G401 (cell line): ENCODE measurements at regions not wholly inside any gene's neighbourhood (a gene's known extent, or its start where the extent isn't known, plus 50 kb on each side); places are given as distances from the start of the nearest gene placed in this dataset.

Experiments
- DNase-seq: peaks from one replicate; pipeline ENCODE4 v3.0.0-alpha.2; 2015; ENCODE audit warnings: low spot score
- in situ Hi-C: cut with HindIII; loops from 2 replicates; pipeline ENCODE4 v1.10.0; 2016; ENCODE audit warnings: low sequenced_read_pairs, mixed read lengths

DNA sequence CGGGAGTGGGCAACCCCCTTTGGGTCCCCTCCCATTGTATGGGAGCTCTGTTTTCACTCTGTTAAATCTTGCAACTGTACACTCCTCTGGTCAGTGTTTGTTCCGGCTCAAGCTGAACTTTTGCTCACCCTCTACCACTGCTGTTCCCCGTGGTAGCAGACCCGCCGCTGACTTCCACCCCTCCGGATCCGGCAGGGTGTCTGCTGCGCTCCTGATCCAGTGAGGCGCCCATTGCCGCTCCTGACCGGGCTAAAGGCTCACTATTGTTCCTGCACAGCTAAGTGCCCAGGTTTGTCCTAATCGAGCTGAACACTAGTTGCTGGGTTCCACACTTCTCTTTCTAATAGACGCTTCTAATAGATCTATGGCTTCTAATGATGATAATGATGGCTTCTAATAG is 488.6 kb downstream of the MRPL39 start:
- in situ Hi-C loops = no loop called here
- no peak for DNase-seq

DNA sequence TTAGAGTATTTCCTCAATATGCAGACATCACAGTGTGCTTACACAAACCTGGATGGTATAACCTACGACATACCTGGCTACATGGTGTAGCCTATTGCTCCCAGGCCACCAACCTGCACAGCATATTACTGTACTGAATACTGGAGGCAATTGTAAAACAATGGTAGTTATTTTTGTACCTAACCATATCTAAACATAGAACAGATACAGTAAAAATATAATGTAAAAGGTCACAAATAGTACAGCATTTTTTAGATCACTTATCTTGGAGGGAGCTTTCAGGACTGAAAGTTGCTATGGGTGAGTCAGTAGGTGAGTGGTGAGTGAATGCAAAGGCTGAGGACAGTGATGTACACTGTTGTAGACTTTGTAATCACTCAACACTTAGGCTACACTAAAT is 492.3 kb downstream of the MRPL39 start:
- in situ Hi-C loops = no loop called here

DNA sequence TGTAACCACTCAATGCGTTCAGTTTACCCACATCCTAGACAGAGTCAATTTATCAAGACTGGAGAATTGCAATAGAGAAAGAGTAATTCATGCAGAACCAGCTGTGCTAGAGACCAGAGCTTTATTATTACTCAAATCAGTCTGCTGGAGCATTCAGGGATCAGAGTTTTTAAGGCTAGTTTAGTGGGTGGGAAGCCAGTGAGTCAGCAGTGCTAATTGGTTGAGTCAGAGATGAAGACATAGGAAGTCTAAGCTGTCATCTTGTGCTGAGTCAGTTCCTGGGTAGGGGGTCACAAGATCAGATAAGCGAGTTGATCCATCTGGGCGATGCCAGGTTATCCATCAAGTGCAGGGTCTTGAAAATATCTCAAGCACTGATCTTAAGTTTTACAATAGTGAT is 499.6 kb downstream of the MRPL39 start:
- in situ Hi-C loops = no loop called here
- DNase-seq = no peak

More for the DNA sequence above, 492.3 kb downstream of the MRPL39 start:
- no peak for DNase-seq

DNA sequence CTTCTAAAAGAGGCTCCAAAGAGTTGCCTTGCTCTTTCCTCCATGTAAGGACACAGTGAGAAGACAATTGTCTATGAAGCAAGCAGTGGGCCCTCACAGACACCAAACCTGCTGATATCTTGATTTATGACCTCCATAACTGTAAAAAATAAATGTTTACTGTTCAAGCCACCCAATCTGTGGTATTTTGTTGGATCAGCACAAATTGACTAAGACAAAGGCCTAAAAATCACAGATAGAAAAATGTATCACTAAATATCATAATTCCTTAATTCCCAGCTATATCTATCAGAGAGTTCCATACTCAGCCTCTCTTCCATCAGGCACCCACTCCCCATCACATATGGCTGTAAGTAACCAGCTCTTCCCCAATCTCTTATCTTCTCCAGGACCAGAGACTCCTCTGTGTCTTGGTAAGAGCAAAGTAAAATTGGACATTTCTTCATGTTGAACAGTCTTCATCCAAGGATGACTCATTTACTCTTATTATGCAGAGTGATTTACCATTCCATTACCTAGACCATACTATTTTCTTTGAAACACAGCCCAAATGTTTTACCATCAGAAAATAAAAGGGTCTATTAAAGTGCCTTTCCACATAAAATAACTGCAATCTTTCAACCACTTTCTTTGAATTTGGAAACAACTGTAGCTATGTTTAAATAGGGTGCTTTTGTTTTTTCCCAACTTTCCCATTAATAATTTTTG is 503.6 kb downstream of the MRPL39 start:
- in situ Hi-C loops = no loop called here
- DNase-seq = no peak

DNA sequence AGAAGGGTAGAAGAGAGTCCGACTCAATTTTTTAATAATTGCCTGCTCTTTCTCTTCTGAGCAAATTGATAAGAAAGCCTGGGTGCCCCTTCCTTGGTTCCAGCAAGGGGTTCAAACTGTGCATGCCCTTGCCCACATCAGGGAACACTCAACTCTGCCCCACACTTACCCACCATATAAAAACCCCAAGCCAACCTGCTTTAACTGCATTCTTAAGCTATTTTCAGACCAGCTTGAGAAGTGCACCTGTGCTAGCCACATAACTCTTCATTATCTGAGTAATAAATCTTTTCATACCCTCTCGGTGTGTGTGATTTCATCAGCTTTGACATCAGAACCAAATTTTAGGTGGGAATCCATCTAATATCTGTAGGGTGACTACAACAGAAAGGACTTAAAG is 509.6 kb downstream of the MRPL39 start:
- in situ Hi-C loops = no loop called here
- no peak for DNase-seq

DNA sequence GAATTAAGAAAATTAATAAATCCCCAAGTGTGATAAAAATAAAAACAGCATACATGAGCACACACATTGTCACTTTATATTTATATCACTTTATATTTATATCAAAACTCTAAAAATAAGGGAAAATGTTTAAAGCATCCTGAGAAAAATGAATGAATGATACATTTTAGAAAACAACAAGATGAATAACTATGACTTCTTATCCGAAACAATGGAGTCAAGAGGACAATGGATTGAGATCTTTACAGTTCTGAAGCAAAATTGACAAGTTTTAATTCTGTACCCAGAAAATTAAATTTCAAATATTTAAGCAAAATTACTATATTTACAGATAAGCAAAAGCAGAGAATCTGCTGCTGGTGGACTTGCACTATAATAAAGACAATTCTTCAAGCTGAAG is 512.6 kb downstream of the MRPL39 start:
- in situ Hi-C loops = no loop called here
- DNase-seq = no peak

DNA sequence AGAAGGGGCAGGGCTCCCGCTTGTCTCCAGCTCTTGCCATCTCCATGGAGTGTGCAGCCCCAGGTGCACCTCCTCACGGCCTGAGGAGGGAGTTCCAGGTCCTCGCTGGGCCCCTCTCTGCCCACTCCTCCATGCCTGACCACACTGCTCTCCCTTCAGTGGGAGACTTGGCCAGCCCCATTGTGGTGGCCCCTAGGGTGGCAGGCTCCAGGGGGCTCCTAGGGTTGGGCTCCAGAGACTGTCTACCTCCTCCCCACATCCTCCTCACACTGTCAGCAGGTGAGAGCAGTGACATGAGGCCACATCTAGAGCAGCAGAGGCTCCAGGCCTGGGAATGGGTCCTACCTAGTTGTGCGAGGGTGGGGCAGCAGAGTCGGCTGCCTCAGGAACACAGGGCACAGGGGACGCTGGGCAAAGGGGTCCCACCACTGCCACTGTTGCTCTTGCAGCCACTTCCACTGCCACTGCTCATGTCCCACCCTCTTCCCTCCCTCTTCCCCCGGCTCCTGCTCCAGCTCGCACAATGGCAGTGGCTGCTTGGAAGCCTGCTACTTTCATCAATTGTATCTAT is 514.8 kb downstream of the MRPL39 start:
- in situ Hi-C loops = no loop called here
- no peak for DNase-seq

DNA sequence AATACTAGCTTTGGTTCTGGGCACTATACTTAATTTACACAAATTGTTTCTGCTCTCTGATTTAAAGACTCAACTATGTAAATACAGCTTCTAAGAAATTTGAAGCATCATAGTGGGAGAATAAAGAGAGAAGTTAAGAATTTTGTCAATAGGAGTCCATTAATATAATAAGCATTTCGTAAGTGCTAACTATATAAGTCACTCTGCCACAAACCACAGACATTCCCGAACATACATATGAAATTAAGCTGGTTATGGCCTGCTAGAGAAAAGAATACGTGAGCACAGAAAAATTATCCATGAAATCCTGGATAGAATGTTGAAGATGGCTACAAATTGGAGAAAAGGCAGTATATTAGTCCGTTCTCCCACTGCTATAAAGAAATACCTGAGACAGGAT is 526.2 kb downstream of the MRPL39 start:
- DNase-seq = no peak
- in situ Hi-C loops = no loop called here

DNA sequence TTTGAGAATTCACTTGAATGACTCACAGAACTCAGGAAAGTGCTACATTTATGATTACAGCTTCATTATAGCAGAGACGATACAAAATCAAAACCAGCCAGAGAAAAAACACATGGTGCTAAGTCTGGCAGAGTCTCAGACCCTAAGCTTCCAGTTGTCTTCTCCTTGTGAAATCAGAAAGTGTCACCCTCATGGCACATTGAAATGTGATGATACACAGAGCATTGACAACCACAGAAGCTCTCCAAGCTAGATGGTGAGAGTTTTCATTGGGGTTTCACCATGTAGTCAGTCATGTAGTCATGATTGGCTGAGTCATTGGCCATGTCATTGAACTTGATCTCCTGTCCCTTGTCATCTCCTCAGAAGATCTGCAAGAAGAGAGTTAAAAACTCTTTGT is 526.6 kb downstream of the MRPL39 start:
- no peak for DNase-seq

DNA sequence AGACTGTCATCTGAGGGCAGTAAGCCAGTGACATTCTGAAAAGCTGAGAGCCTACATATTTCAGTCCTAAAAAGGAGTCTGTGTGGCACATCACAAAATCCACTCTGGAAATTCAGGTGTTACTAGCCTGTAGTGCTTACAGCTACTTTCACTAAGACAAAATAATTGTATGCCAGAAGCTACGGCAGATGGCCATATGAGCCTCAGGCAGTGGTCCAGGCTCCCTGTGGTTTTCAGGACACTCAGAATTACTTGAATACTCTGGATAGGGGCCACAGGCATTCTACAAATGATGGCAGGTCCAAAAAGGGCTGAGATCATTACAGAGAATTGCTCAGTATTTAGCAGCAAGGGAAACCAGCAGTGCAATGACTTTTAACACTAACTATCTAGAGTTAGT is 527.1 kb downstream of the MRPL39 start:
- DNase-seq = peak; percentile 94
- in situ Hi-C loops = no loop called here

More for the DNA sequence above, 526.6 kb downstream of the MRPL39 start:
- in situ Hi-C loops = no loop called here

DNA sequence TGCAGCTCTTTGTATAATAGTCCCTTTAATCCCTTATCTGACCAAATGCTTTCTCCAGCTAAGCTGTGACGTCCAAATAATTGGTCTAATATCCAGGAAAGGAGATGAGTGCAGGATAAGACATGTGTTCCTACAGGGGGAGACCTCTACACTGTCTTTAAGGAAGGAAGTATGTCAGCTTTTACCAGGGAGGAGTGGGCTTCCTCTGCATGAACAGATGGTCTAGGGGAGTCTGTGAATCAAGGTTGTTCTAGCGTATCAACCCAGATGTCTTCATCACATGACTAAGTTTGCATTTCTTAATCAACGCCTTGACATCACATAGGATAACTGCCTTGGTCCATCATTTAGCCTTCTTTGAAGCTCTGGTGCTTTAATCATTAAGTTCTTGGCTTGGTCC is 528.2 kb downstream of the MRPL39 start:
- in situ Hi-C loops = no loop called here
- DNase-seq = no peak

DNA sequence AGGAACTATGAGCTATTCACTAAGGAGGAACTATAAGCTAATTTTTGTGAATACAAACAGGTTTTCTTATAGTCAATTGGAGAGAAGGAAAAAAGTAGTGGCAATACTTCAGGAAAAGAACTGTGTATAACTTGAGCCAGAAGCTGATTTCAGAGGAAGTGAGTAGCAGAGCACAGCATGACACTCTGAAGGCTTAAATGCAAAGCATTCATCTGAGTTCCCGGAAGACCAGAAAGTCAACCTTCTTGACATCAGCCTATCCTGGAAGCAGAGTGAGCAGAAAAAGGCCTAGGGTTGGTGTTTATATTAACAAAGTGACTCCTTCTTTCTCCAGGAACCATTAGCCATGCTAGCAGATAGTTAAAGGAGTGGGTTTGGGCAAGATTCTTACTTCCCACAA is 545.2 kb downstream of the MRPL39 start:
- in situ Hi-C loops = no loop called here
- no peak for DNase-seq

DNA sequence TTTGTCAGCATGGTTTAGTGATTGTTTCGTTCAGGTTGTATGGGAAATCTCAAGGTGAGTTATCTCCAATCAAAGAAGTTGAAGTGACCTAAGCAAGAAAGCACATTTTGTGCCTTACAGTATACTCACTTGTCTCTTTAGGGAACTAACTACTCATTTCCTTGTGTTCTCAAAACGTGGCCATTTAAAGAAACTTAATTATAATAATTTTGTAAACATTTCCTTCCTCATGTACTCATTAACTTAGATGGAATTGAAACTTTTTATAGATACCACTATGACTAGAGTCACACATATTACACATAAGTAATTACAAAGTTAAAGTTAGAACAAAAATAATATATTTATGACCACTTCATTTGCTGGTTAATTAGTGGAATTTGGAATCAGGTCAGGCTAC is 552.6 kb downstream of the MRPL39 start:
- no peak for DNase-seq
- in situ Hi-C loops = no loop called here

DNA sequence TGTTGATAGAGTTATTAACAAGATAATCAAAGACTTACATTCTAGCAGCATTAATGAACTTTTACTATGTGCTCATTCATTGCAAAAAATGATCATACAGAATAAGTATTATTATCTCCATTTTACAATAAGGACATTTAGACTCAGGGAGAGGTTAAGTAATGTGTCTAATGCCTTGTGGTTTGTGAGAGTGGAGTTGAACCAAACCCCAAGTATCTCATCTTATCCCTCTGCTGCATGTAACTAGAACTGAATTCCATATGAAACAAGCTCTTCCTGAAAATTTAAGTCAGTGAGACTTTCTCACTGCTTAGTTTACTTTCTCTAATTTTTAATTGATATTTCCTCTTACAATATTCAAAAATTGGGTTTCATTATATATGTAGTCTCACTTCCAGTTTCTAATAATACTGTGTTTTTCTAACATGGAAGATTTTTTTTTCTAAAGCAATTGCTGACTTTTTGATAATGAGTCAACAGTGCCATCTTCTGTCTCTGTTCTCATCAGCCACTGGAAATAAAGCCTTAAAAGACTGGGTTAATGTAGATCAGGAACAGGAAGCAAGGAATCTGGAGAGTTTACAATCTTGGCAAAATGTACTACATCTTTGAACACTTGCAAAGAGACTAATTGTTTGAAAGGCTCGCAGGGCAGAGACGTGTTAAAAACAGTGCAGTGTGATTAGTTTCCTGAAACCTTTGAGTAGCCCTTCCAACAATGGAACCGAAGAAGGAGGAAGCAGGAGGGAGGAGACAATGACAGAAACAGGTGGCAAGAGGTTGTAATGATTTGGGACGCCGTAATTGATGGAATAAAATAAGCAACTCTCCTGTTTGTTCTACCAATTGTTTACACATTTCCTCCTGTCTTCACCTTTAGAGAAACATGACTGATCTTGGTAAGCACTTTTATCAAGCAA is 567.6 kb downstream of the MRPL39 start:
- in situ Hi-C loops = no loop called here
- peak; percentile 18 for DNase-seq

DNA sequence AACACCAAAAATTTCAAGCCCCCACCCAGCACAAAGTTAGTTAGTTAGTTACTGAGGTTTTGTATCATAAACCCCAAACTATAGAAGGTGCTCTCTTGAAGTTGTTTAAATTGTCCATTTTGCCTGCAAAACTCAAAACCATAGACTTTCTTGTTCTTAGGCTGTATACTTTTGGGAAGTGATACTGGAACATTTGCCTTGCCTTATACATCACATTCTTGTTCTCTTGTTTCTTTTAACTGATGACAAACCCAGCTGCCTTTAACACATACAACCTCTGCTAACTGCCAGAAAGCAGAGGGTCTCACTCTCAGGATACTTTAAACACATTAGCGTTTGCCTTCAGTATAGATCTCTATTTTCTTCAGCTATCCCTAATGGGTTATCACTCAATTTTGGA is 570.5 kb downstream of the MRPL39 start:
- in situ Hi-C loops = no loop called here
- no peak for DNase-seq

DNA sequence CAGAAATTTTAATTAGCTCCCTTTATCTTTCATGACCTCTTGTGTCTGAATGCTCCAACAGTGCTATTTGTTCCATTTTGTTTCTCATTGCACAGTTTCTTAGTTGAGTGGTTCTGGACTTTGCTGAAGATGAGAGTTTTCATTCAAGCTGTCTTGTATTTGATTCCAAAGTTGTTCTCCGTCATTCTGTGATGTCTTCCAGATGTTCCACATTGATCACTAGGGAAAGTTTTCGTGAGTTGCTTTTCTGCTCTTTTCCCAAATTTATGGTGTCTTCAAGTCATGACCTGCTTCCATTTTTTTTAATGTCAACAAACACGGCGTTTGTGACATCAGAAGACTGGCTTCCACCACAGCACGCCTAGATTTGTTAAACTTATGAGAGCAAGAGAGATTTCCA is 575.5 kb downstream of the MRPL39 start:
- no peak for DNase-seq

DNA sequence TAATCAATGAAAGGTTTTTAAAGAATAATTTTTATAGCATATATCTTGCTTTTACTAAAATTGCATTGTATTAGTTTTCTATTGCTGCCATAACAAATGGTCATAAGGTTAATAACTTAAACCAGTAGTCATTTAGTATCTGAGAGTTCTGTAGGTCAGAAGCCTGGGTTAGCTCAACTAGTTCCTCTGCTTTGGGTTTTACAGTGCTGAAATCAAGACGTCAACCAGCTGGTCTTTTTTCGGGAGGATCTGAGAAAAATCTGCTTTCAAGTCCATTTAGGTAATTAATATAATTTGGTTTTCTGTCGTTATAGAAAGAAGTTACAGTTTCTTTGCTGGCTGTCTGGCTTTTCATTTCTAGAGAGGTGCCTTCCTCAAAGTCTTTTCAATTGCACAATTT is 577.7 kb downstream of the MRPL39 start:
- in situ Hi-C loops = no loop called here
- no peak for DNase-seq

More for the DNA sequence above, 575.5 kb downstream of the MRPL39 start:
- in situ Hi-C loops = no loop called here

DNA sequence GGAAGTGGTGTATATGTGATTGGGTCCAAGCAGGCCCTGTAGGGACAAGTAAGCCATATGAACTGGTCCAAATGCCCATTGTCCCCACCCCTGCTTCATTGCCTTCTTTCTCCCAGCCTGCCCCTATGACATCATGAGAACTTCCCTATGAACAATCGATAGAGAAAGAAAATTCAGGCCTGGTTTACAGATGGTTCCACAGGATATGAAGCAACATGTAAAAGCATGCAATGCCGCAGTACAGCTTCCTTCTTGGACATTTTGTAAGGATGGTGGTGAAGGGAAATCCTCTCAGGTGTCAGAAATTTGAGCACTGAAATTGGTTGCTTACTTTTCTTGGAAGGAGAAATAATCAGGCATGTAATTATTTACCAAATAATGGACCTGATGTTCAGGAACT is 581.7 kb downstream of the MRPL39 start:
- DNase-seq = no peak
- in situ Hi-C loops = no loop called here

DNA sequence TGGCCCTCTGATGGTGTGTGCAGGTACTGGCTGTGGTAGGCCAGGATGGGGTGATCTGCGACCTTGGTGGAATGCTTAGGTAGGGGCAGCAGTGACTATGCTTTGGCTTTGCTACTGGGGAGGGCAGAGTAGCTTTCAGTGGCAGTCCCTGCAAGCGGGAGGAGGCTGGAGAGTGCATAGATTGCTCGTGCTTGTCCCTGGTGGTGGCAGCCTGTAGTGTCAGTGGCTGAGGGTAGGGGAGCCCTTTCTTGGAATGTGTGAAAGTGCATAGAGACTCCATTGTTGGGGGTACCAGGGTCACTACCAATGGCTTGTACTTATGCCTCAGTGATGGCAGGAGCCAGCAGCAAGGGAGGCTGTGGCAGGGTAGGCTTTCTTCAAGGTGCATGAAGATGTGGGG is 582.6 kb downstream of the MRPL39 start:
- no peak for DNase-seq
- in situ Hi-C loops = no loop called here

DNA sequence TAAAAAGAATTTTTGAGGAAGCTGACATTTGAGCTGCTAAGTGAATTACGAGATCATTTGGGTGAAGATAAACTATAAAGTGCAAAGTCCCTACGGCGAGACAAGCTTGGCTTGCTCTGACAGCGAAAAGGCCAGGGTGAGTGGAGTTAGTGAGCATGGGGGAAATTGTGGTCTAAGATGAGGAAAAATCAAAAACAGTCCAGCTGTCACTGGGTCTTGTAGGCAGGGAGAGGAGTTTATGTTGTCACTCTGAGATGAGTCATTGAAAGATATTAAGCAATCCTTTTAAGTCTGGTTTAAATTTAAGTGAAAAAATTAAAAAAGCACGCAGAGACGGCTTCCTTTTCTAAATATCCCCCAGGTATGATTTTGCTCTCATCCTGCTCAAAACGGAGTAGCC is 601.9 kb downstream of the MRPL39 start:
- DNase-seq = no peak
- in situ Hi-C loops = no loop called here
